Heart right ventricle (tissue), 16 donors: ENCODE measurements at regions not wholly inside any gene's neighbourhood (a gene's known extent, or its start where the extent isn't known, plus 50 kb on each side); places are given as distances from the start of the nearest gene placed in this dataset.

ENCODE experiments used
- ATAC-seq, 8 donors: fragments of 200-7000 bp; cut with Tn5 transposase; one replicate each; pipeline ENCODE4 v1.9.1; 2020; ENCODE audit warnings: mild to moderate bottlenecking in 8 of 8, moderate library complexity in 8 of 8, moderate number of reproducible peaks in 1 of 8
- DNase-seq, 2 donors: peaks; one replicate each; pipeline ENCODE4 v3.0.0-alpha.2; 2020
- H3K27ac ChIP-seq, 10 donors: fragments of 200-600 bp; sonication (generic) in 2 of 10; one replicate each; pipeline versions ENCODE4 v1.5.0 to v1.8.0; 2020 to 2022; ENCODE audit warnings: mild to moderate bottlenecking in 3 of 10
- H3K27me3 ChIP-seq, 7 donors: fragments of 200-600 bp; one replicate each; pipeline ENCODE4 v1.8.0; 2021 to 2022; ENCODE audit warnings: mild to moderate bottlenecking in 2 of 7
- H3K36me3 ChIP-seq, 9 donors: fragments of 200-600 bp; sonication (generic) in 1 of 9; one replicate each; pipeline versions ENCODE4 v1.5.0 to v1.8.0; 2020 to 2022; ENCODE audit warnings: mild to moderate bottlenecking in 2 of 9
- H3K4me1 ChIP-seq, 9 donors: fragments of 200-600 bp; sonication (generic) in 1 of 9; one replicate each; pipeline versions ENCODE4 v1.5.0 to v1.8.0; 2020 to 2022; ENCODE audit warnings: mild to moderate bottlenecking in 4 of 9
- H3K4me3 ChIP-seq, 10 donors: fragments of 200-600 bp; sonication (generic) in 2 of 10; one replicate each; pipeline versions ENCODE4 v1.5.0 to v1.8.0; 2020 to 2022; ENCODE audit warnings: mild to moderate bottlenecking in 7 of 10, moderate library complexity in 2 of 10
- H3K9me3 ChIP-seq, 11 donors: fragments of 200-600 bp in 10 of 11; sonication (generic) in 2 of 11; one replicate each; pipeline versions ENCODE4 v1.5.0 to v1.8.0; 2013 to 2022; ENCODE audit warnings: mild to moderate bottlenecking in 2 of 11, control low read depth in 1 of 11, moderate library complexity in 1 of 11
- CTCF ChIP-seq, 9 donors: fragments of 200-600 bp; sonication (generic) in 2 of 9; IDR thresholded peaks; one replicate each; pipeline versions ENCODE4 v1.5.0 to v1.8.0; 2021 to 2022; ENCODE audit warnings: antibody characterized with exemption in 9 of 9, mild to moderate bottlenecking in 5 of 9, moderate library complexity in 1 of 9
- WGBS, 2 donors: extraction: QIAGEN DNeasy Blood & Tissue Kit; methylation state at CpG; one replicate each; pipeline ENCODE4 v1.1.7; 2013; ENCODE audit warnings: inconsistent platforms in 1 of 2; 5-methylcytosine and 5-hydroxymethylcytosine counted together
- intact Hi-C, 10 donors: fragments of 100-400 bp; cut with DNase I; formaldehyde crosslinking; loops; one replicate each; pipeline versions ENCODE4 v1.11.1 to v1.14.2; 2022
- donor health status: Arrhythmogenic right ventricular cardiomyopathy.
- donor health status: ischemic (EF 13 %, LVEDD 7.1; RV severe dilation, severe dysfunction).
- donor health status: healthy with polysubstance abuse.
- donor health status: DM: no; HTN: yes; CAD: no.
- donor health status: DM: no; HTN: no; CAD: no.
- donor health status: ischemic (EF 25% LVEDD 6.9; RV normal size, moderate dysfunction).
- donor health status: ischemic (EF 25% LVEDD 5.7; RV mildly dilated, moderate dysfunction).
- donor health status: healthy.
- donor health status: DM: yes; HTN: yes; CAD: no.
- donor health status: Ischemic cardiomyopathy.
- donor health status: ischemic (EF 35%, LVEDD 5.7; RV mildly dilated, moderate dysfunction).
- donor health status: nonischemic (EF 11% LVEDD 7.7; RV severe dilation, severe dysfunction).
- donor health status: DM: yes; HTN: yes; CAD: no.
- donor health status: PGD.
- donor health status: ischemic (EF 29% LVEDD 5.4; RV normal size, mild dysfunction).
- donor health status: nonischemic (EF 23%, LVEDD 6.1; RV moderate dilation, normal function).

GRCh38 chr18:30192216-30192615 is 850.3 kb downstream of the DSC3 start:
- 86 to 87% methylated on average over 3 of the region's 3 CpGs for WGBS, 2 donors
- H3K27ac ChIP-seq = no peak overlapping the region
- intact Hi-C loops = no loop called here
- no peaks in the 10 kb centered on the region for H3K27me3 ChIP-seq
- no peak for ATAC-seq
- H3K36me3 ChIP-seq = no peaks in the 10 kb centered on the region
- H3K4me1 ChIP-seq = no peaks in the 10 kb centered on the region
- DNase-seq = no peak
- peaks cover 0 to 55% (median 17%) of the 10 kb centered on the region in 11 donors for H3K9me3 ChIP-seq
- no peak for TF ChIP-seq CTCF (IDR thresholded peaks at IDR 0.05)
- no peak overlapping the region for H3K4me3 ChIP-seq

- ATAC-seq = no peak
- intact Hi-C loops = no loop called here
- 88 to 94% methylated on average over 2 of the region's 2 CpGs for WGBS, 2 donors
These were observed 856.3 kb downstream of the DSC3 start for GRCh38 chr18:30186245-30186644.

GRCh38 chr18:30177056-30177455 is 865.5 kb downstream of the DSC3 start:
- intact Hi-C loops = no loop called here
- peaks cover 0 to 3% (median 0%) of the 10 kb centered on the region in 9 donors for H3K4me1 ChIP-seq

More at GRCh38 chr18:30186245-30186644, 856.3 kb downstream of the DSC3 start:
- no peak overlapping the region for H3K4me3 ChIP-seq
- no peaks in the 10 kb centered on the region for H3K36me3 ChIP-seq
- H3K27me3 ChIP-seq = no peaks in the 10 kb centered on the region
- H3K9me3 ChIP-seq = peaks cover 0 to 25% (median 9%) of the 10 kb centered on the region in 11 donors
- H3K27ac ChIP-seq = no peak overlapping the region
- no peak for DNase-seq
- TF ChIP-seq CTCF (IDR thresholded peaks at IDR 0.05) = no peak
- H3K4me1 ChIP-seq = peaks cover 0 to 3% (median 0%) of the 10 kb centered on the region in 9 donors

GRCh38 chr18:30175621-30176225 is 866.8 kb downstream of the DSC3 start:
- Histone ChIP-seq H3K27ac (no peak overlapping the region), H3K36me3 (no peaks in the 10 kb centered on the region), H3K27me3 (no peaks in the 10 kb centered on the region), H3K4me1 (no peaks in the 10 kb centered on the region), H3K9me3 (peaks cover 0 to 47% (median 0%) of the 10 kb centered on the region in 11 donors), H3K4me3 (no peak overlapping the region)
- ATAC-seq (no peak), DNase-seq (no peak)
- intact Hi-C loops = no loop called here
- no peak for TF ChIP-seq CTCF (IDR thresholded peaks at IDR 0.05)
- WGBS, 2 donors = 93 to 95% methylated on average over 19 of the region's 19 CpGs

More at GRCh38 chr18:30177056-30177455, 865.5 kb downstream of the DSC3 start:
- TF ChIP-seq CTCF (IDR thresholded peaks at IDR 0.05) = no peak
- WGBS, 2 donors = 37 to 48% methylated on average over 4 of the region's 4 CpGs
- H3K27me3 ChIP-seq = no peaks in the 10 kb centered on the region
- ATAC-seq (no peak), DNase-seq (no peak)
- peaks cover 0 to 48% (median 0%) of the 10 kb centered on the region in 11 donors for H3K9me3 ChIP-seq
- no peaks in the 10 kb centered on the region for H3K36me3 ChIP-seq
- no peak overlapping the region for H3K4me3 ChIP-seq
- no peak overlapping the region for H3K27ac ChIP-seq
